NAMALWA (cell line): ENCODE measurements at regions not wholly inside any gene's neighbourhood (a gene's known extent, or its start where the extent isn't known, plus 50 kb on each side); places are given as distances from the start of the nearest gene placed in this dataset.
"Not testable (repeated sequence)": the region's sequence is repeated elsewhere in the genome, so short reads cannot be mapped to it uniquely, and the experiment has no call there.

ENCODE experiments used
- DNase-seq: peaks from one replicate; pipeline ENCODE4 v3.0.0-alpha.2; 2015; ENCODE audit warnings: low spot score

GRCh38 chr1:190679044-190679443 is 201.4 kb upstream of the BRINP3 start:
- DNase-seq, result no peak

GRCh38 chr1:190679454-190679853 is 201.8 kb upstream of the BRINP3 start:
- DNase-seq, result no peak

DNA sequence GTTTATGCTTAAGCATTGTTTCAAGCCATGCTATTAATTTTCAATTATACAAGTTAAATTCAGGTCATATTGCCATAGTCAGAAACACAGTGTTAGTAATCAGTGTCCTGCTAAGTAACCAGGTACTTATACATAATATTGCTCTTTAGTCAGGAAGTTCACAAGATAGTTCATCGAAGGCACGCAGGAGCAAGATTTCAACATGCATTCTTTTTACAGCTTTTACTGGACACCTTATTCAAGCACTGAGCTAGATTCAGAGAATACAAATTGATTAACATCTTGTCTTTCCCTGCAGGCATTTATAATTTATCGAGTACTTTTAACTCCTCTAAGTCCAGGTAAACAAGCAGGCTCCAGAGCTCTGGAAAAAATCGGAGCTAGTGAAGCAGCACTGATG is 202.3 kb upstream of the BRINP3 start:
- DNase-seq, result no peak

DNA sequence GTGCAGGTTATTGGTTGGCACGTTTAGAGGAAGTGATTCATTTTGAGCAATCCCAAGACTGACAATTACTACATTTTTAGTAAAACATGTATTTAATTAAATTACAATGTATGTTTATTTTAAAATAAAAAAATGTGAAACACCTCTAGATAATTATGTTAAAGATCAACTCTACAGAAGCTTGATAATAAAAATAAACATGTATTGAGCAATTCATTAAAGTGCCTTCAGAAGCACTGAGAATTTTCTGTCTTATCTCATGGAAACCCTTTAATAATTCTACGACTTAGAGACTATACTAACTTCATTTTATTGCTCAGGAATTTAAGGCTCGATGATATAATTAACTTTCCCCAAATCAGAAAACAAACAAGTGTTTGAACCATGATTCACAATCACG is 208.0 kb upstream of the BRINP3 start:
- no peak for DNase-seq

GRCh38 chr1:190688096-190688495 is 210.4 kb upstream of the BRINP3 start:
- DNase-seq, result no peak

GRCh38 chr1:190698488-190698887 is 220.8 kb upstream of the BRINP3 start:
- not testable (repeated sequence) for DNase-seq

- DNase-seq, result no peak
Measured at GRCh38 chr1:190699165-190699564, 221.5 kb upstream of the BRINP3 start.

GRCh38 chr1:190708418-190709057 is 230.9 kb upstream of the BRINP3 start:
- no peak for DNase-seq

DNA sequence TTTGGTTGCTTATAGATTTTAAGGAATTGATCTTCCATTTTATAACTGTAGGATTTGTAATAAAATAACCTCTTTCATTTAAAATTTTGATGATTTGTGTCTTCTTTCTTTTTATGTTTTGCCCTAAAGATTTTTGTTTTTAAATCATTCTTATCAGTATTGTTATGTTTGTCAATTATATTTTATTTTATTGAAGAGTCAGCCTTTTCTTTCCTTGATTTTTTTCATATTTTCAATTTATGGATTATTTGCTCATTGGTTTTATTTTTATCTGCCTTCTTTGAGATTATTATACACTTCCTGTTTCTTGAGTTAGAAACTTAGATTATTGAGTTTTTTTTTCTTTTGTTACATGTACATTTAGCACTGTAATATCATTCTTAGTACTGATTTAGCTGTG is 233.4 kb upstream of the BRINP3 start:
- no peak for DNase-seq

- no peak for DNase-seq
Measured at GRCh38 chr1:190717055-190717454, 239.4 kb upstream of the BRINP3 start.

GRCh38 chr1:190736971-190737590 is 259.4 kb upstream of the BRINP3 start:
- no peak for DNase-seq

- no peak for DNase-seq
Measured at GRCh38 chr1:190738317-190738716, 260.7 kb upstream of the BRINP3 start.

GRCh38 chr1:190739926-190740325 is 262.3 kb upstream of the BRINP3 start:
- DNase-seq, result no peak

GRCh38 chr1:190747704-190748103 is 270.0 kb upstream of the BRINP3 start:
- no peak for DNase-seq

- no peak for DNase-seq
Measured at GRCh38 chr1:190752131-190752530, 274.5 kb upstream of the BRINP3 start.

- peak; percentile 4 for DNase-seq
Measured at GRCh38 chr1:190754666-190755065, 277.0 kb upstream of the BRINP3 start.

- DNase-seq, result peak; percentile 4
Measured at GRCh38 chr1:190759807-190760206, 282.1 kb upstream of the BRINP3 start.

- no peak for DNase-seq
Measured at GRCh38 chr1:190762325-190762724, 284.7 kb upstream of the BRINP3 start.

GRCh38 chr1:190792873-190793272 is 315.2 kb upstream of the BRINP3 start:
- DNase-seq, result no peak

GRCh38 chr1:190807629-190808028 is 330.0 kb upstream of the BRINP3 start:
- DNase-seq, result no peak

GRCh38 chr1:190808035-190808434 is 330.4 kb upstream of the BRINP3 start:
- no peak for DNase-seq

DNA sequence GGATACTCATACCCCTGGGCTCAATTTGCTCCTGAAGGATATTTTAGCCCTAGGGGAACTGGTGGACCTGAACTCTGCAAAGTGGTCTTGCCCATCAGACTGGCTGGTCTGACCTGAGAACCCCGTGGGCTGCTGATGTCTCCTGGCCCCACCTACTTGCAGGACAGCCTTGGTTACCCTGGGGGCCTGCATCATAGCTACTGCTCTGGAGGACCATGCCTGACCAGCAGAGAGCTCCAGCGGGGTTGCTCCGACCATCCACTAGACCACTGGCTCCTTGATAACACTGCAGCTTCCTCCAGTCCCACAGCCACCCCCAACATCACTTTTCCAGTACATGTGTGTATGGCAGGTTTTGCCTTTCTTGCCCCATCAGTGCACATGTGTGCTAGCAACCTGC is 331.6 kb upstream of the BRINP3 start:
- no peak for DNase-seq

- no peak for DNase-seq
Measured at GRCh38 chr1:190812996-190813395, 335.3 kb upstream of the BRINP3 start.

- DNase-seq, result no peak
Measured at GRCh38 chr1:190832511-190832910, 354.8 kb upstream of the BRINP3 start.
